Psoas muscle (tissue), 7 donors: ENCODE measurements at regions not wholly inside any gene's neighbourhood (a gene's known extent, or its start where the extent isn't known, plus 50 kb on each side); places are given as distances from the start of the nearest gene placed in this dataset.

Experiments used
- ATAC-seq, 4 donors: fragments of 200-7000 bp; cut with Tn5 transposase; one replicate each; pipeline ENCODE4 v1.9.1; 2020; ENCODE audit warnings: moderate library complexity in 3 of 4, mild to moderate bottlenecking in 2 of 4
- DNase-seq, 2 donors: peaks; one replicate each; pipeline ENCODE4 v3.0.0-alpha.2; 2020
- H3K27ac ChIP-seq: fragments of 200-600 bp; one replicate; pipeline ENCODE4 v1.8.0; 2022
- H3K27me3 ChIP-seq, 3 donors: fragments of 200-600 bp in 1 of 3; one replicate each; pipeline versions ENCODE4 v1.6.1 to v1.8.0; 2013 to 2022; ENCODE audit warnings: low read length in 2 of 3, mild to moderate bottlenecking in 2 of 3, moderate library complexity in 1 of 3; ENCODE audit not compliant: insufficient read depth in 3 of 3
- H3K36me3 ChIP-seq, 2 donors: fragments of 200-600 bp in 1 of 2; one replicate each; pipeline versions ENCODE4 v1.6.1 to v1.8.0; 2013 to 2022; ENCODE audit warnings: low read depth in 1 of 2, mild to moderate bottlenecking in 1 of 2, moderate library complexity in 1 of 2; ENCODE audit not compliant: insufficient read depth in 1 of 2
- H3K4me1 ChIP-seq: fragments of 200-600 bp; one replicate; pipeline ENCODE4 v1.8.0; 2022
- H3K4me3 ChIP-seq: fragments of 200-600 bp; one replicate; pipeline ENCODE4 v1.8.0; 2022; ENCODE audit warnings: mild to moderate bottlenecking
- H3K9me3 ChIP-seq: fragments of 200-600 bp; one replicate; pipeline ENCODE4 v1.8.0; 2022
- WGBS, 3 donors: extraction: QIAGEN DNeasy Blood & Tissue Kit; methylation state at CpG; one replicate each; pipeline versions ENCODE4 v1.1.6 to v1.1.7; 2013; 5-methylcytosine and 5-hydroxymethylcytosine counted together
- intact Hi-C, 2 donors: fragments of 100-400 bp; cut with DNase I; formaldehyde crosslinking; loops; one replicate each; pipeline versions ENCODE4 v1.11.0 to v1.14.2; 2022
- TF ChIP-seq, protein P1 (sequence below): fragments of 200-600 bp; IDR thresholded peaks from one replicate; pipeline ENCODE4 v1.8.0; 2022; ENCODE audit warnings: antibody characterized with exemption
- donor health status: healthy with polysubstance abuse.
- donor health status: DM: no; HTN: no; CAD: no; lungs with moderate emphysema.
- donor health status: Bipolar disorder and iron deficiency.
- donor health status: healthy.
- donor health status: DM: yes; HTN: yes; CAD: no.
- donor health status: DM: no; HTN: no; CAD: no.
- donor health status: DM: yes; HTN: yes; CAD: no.

DNA sequence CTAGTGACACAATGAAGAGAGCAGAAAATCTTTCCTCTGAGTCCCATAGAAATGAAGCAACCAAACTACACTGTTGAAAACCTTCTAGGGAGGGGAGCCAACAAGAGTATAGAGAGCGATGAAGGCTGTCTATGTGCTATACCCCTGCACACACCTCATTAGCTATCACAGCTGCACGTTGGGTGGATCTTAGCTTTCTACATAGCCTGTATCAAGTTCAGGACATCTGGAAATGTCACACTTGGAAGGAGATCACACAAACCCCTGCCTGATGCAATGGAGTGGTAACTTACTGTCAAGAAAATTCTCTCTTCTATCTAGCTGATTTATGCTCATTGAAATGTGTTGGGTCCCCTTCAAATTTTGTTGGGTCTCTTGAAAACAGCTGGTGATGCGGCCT lies 127.0 kb upstream of the NTRK2 start:
- no peak for ATAC-seq
- Histone ChIP-seq H3K27me3 (no peaks in the 10 kb centered on the region), H3K4me1 (no peaks in the 10 kb centered on the region), H3K4me3 (no peak overlapping the region), H3K27ac (no peak overlapping the region), H3K36me3 (no peaks in the 10 kb centered on the region), H3K9me3 (no peaks in the 10 kb centered on the region)
- DNase-seq = no peak
- intact Hi-C loops = no loop called here
- 51 to 62% (median 52%) methylated on average over 3 of the region's 3 CpGs for WGBS, 3 donors
- TF ChIP-seq, protein P1, sequence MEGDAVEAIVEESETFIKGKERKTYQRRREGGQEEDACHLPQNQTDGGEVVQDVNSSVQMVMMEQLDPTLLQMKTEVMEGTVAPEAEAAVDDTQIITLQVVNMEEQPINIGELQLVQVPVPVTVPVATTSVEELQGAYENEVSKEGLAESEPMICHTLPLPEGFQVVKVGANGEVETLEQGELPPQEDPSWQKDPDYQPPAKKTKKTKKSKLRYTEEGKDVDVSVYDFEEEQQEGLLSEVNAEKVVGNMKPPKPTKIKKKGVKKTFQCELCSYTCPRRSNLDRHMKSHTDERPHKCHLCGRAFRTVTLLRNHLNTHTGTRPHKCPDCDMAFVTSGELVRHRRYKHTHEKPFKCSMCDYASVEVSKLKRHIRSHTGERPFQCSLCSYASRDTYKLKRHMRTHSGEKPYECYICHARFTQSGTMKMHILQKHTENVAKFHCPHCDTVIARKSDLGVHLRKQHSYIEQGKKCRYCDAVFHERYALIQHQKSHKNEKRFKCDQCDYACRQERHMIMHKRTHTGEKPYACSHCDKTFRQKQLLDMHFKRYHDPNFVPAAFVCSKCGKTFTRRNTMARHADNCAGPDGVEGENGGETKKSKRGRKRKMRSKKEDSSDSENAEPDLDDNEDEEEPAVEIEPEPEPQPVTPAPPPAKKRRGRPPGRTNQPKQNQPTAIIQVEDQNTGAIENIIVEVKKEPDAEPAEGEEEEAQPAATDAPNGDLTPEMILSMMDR = no peak

DNA sequence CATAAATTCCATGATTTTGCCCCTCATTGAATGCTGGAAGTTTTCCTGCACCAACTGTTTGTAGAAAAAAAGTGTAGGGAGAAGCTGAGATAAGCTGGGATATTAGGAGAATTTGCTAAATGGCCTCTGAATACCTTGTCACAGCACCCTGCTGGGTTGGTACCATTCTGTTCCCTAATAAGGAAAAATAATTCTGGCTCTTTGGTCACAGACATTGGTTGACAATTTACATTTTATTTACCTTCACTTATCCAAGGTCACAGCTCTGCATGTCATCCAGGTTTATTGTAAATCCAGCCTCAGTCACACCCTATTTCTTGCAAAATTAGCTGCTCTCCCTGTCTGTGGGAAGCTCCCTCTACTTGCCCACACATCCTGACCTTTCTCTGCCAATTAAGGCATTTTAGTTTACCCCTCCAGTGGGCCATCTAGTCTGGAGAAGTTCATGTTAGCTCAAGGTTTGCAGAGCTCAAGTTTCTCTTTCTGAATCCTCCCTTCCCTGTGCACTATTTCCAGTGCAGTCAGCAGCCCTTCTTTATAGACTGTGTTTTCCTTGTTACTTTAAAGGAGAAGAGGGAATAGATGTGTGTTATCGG lies 115.4 kb upstream of the NTRK2 start:
- intact Hi-C loops = no loop called here

DNA sequence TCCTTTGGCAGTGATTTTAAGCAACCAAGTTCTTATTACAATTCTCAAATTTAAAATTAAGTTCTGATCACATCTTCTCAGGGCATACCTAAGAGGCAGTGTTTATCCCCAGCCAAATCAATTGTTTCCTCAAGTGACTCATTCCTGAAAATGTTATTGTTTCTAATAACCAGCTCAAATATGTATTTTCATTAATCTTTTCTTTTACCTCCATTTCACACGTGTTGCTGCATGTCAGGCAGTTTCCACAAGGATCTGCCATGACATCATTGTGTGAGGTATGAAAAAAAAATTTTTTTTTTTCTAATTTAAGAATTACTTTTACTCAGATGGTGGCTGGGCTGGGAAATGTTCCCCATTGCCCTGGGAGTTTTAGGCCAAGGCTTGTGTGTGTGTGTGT lies 113.0 kb upstream of the NTRK2 start:
- H3K27me3 ChIP-seq = no peaks in the 10 kb centered on the region
- H3K27ac ChIP-seq = no peak overlapping the region
- H3K9me3 ChIP-seq = no peaks in the 10 kb centered on the region
- TF ChIP-seq, protein P1 = no peak
- H3K4me3 ChIP-seq = no peak overlapping the region
- H3K4me1 ChIP-seq = no peaks in the 10 kb centered on the region
- ATAC-seq = no peak
- 9 to 29% (median 16%) methylated on average over 1 of the region's 1 CpG for WGBS, 3 donors
- H3K36me3 ChIP-seq = no peaks in the 10 kb centered on the region
- DNase-seq = no peak
- intact Hi-C loops = no loop called here

More for the DNA sequence above, 115.4 kb upstream of the NTRK2 start:
- Histone ChIP-seq H3K4me3 (no peak overlapping the region), H3K27me3 (no peaks in the 10 kb centered on the region), H3K4me1 (no peaks in the 10 kb centered on the region), H3K9me3 (no peaks in the 10 kb centered on the region), H3K36me3 (no peaks in the 10 kb centered on the region), H3K27ac (no peak overlapping the region)
- WGBS, 3 donors = 77 to 93% (median 83%) methylated on average over 1 of the region's 1 CpG
- ATAC-seq (no peak), DNase-seq (no peak)
- TF ChIP-seq, protein P1 = no peak

DNA sequence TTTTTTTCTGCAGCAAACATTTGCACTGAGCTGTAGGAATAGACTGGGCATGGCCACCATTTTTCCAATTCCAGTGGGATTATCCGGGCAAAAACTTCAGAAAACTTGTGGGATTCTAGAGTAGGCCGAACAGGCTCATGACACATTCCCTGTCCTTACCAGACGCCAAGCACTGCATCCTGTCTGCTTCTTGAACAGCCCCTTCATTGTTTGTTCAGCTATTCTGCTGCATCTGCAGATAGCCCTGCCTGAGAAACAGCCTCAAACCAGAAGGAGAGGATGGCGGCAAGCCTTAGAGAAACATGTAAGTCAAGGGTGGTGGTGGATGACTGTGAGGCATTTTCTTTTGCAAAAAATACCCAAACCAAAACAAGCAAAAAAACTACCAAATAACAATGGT lies 111.8 kb upstream of the NTRK2 start:
- DNase-seq = no peak
- H3K36me3 ChIP-seq = no peaks in the 10 kb centered on the region
- TF ChIP-seq, protein P1 = no peak
- no peaks in the 10 kb centered on the region for H3K27me3 ChIP-seq
- H3K4me3 ChIP-seq = no peak overlapping the region
- no peaks in the 10 kb centered on the region for H3K4me1 ChIP-seq
- H3K9me3 ChIP-seq = no peaks in the 10 kb centered on the region
- WGBS, 3 donors = 61 to 76% (median 71%) methylated on average over 4 of the region's 4 CpGs
- no peak overlapping the region for H3K27ac ChIP-seq
- intact Hi-C loops = no loop called here
- no peak for ATAC-seq

DNA sequence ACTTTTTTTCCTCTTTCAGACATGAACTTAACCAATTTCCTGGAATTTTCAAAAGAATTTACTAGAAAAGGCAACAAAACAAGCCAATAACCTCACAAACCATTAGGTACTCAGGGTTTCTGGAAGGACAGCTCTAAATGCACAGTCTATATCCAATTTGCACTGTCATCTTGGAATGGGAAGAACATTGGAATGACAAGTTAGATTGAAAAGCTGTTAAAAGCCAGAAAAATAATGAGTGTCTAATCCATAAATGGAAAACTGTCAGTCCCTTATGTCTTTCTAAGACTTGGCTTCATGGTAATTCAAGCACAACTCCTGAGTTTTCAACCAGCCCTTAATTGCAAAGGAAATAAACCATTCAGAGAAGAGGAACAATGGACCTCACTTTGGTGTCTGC lies 105.8 kb upstream of the NTRK2 start:
- DNase-seq (no peak), ATAC-seq (no peak)
- TF ChIP-seq, protein P1 = no peak
- H3K4me1 ChIP-seq = no peaks in the 10 kb centered on the region
- no peak overlapping the region for H3K27ac ChIP-seq
- H3K4me3 ChIP-seq = no peak overlapping the region
- no peaks in the 10 kb centered on the region for H3K27me3 ChIP-seq
- intact Hi-C loops = no loop called here
- H3K36me3 ChIP-seq = no peaks in the 10 kb centered on the region
- H3K9me3 ChIP-seq = no peaks in the 10 kb centered on the region
